ENCODE measurements at regions not wholly inside any gene's neighbourhood (a gene's known extent, or its start where the extent isn't known, plus 50 kb on each side); places are given as distances from the start of the nearest gene placed in this dataset.

DNA sequence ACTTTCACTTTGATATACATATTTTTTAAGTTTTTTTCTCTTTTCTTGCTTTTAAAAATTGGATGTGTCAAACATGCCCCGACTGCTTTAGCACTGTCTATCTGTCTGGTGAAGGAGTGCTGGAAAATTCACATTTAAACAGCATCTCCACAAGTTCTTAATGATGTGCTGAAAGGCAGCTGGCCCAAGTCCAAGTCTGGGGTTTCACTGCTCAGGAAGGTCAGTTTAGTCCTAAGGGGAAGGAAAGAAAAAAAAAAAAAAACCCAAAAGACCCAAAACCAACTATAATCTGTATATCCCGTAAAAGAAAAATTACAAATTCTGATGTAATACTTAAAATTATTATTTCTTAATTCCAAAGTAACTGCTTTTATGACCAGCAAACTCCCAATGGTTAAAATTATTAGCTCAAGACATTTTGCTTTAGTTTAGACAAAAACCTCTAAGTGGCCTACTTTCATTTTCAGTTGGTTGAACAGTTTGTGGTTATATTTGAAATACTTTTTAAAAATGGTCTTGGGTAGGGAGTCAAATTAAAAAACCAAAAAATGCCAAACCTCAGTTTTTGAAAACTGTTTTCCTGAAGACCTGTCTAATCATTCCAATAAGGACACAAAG lies 79.5 kb upstream of the PREP start:
- no peak for DNase-seq

DNA sequence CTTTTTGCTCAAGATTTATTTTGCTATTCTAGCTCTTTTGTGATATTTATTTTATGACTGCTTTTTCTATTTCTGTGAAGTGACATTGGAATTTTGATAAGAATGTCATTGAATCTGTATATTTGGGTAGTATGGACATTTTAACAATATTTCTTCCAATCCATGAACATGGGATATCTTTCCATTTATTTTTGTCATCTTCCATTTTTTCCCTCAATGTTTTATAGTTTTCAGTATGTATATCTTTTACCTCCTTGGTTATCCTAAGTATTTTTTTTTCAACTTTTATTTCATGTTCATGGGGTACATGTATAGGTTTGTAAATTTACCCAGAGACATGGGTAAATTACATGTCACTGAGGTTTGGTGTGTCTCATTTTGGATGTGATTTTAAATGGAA lies 74.1 kb upstream of the PREP start:
- DNase-seq, result no peak

DNA sequence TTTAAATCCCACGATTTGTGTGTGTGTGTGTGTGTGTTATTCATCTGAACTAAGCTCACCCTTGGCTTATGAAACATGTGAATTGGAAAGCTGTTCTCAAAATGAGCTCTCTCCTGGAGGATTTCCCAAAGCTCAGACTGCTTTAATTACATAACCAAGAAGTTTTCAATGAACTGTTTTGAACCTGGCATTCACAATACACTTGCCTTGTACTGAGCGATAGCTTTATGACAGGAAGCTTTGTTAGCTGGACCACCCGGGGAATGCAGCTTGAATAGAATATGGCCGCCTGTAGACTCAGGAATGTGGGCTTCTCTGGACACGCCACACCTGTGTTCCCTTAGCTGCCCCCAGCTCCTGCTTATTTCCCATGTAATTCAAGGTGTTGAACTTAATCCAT lies 71.4 kb upstream of the PREP start:
- no peak for DNase-seq

DNA sequence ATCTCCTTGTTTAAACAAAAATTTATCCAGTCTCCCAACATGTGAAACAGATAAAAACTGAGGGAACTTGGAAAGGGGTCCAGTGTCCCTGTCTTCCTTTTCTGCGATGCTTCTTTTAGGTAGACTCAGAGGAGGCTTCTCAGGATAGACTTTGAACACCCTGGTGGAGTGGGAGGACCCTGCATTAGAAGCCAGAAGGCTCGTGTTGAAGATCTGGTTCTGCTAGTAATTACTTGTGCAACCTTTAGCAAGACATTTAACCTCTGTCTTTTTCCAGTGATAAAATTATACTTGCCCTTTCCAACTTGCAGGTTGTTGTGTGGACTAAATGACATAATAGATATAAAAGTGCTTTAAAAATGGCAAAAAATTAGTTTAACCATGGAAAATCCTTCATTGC lies 67.1 kb upstream of the PREP start:
- DNase-seq, result no peak

DNA sequence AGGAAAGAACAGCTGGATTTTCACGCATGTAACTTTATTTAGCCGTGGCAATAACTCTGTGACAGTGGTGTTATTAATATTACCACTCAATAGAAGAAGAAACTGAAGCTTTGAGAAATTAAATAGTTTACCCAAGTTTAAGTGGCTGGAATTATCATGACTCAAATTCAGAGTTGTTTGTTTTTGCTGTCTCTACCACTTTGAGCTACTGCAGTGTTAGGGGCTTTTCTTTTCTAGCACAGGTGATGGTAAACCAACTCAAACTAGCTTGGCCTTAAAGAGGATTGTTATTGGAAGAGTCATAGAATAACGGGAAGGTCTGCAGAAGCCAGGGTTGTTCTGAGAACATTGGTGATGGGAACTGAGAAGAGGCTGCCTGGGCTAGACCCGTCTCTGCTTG lies 66.0 kb upstream of the PREP start:
- no peak for DNase-seq

DNA sequence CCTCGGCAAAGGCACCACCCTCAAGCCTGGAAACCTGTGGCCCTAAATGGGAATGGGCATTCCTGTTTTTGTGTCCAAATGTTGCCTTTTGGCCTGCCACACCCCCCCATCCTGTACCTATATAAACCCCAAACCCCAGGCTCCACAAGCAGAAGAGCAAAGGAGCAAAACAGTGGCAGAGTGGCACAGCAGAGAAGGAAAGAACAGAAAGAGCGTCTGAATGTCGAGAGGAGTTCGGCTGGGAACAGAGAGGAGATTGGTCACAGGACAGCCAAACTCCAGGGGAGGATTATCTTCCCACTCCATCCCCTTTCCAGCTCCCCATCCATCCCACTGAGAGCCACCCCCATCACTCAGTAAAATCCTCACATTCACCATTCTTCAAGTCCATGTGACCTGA lies 58.0 kb upstream of the PREP start:
- no peak for DNase-seq

DNA sequence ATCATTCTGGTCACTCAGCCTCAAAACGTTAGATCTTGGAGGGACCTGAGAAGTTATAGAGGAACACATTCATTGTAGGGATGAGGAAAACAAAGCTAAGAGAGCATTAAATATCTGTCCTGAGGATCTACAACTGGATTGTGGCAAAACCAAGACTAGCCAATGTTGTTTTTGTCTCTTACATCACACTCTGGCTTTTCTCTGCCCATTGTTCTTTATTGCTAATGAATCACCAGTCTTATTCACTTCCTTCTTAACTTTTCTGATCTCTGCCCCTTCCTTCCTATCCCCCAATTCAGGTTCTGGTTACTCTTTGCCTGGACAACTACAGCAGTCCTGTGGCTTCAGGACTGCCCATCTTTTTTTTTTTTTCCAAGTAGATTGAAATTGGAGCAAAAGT lies 57.0 kb upstream of the PREP start:
- peak; percentile 37 for DNase-seq

DNA sequence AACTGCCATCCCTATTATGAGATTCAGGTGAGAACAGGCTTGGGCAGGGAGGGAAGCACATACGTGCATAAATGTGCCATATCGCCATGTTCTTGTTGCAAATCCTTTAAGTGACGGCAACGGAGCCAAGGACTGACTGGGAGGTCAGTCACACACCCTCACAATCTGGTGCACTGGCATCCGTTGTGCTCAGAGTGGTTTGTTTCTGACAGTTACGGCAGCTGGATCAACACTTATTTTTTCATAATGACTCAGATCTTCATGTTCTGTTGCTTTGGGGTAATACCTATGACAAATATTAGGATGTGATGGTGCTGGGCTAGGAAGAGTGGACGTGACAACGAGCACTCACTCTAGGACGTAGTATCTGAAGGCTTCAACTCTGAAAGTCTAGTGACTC lies 56.2 kb upstream of the PREP start:
- no peak for DNase-seq

DNA sequence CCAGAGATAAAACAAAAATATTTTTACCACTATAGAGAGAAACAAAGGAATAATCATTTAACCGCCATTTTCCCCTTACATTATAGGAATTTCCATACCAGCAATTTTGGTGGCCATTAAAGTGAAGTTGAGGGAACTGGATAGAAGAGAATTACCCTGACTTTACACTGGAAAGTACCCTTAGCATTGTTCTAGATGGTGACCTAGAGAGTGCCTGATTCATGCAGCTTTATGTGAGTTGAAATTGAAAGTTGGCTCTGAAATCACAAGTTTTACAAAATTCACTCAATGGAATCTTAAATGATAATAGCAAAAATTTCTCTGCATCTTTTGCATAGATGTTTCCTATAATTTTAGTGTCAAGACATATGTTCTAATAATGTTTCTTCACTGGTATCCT lies 55.7 kb upstream of the PREP start:
- no peak for DNase-seq

DNA sequence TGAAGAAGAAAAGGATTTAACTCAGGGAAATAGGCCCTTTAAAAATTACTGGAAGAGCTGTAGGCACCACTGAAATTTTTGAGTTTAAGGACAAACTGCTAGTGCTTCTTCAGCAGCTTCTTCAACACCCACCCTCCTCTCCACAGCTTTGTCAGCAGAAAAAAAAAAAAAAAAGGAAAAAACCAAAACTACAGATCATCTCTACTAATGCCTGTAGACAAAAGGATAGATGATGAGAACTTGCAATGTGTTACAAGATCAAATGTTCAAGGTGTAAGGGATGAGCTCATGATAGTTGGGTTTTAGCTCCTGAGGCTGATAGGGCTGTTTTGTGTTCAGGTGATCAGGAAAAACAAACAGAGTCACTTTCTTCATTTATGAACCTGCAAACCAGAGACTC lies 55.2 kb upstream of the PREP start:
- no peak for DNase-seq

DNA sequence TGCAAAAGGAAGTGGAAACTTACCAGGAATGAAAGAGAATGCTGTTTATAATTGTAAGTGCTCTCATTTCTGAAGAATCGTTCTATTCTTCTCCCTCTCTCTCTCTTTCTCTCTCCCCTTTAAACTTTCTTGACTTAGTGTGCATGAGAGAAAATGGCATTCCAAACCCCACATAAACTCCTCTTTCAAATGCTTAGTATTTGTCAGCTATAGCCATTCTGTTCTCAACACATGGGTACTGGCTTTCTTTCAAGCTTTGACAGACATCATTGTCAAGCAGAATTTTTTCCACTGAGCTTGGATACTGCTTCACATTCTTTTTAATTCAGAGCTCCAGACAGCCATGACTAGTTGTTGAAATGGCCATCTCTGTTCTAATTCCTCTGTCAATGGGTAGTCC lies 51.1 kb upstream of the PREP start:
- no peak for DNase-seq

DNA sequence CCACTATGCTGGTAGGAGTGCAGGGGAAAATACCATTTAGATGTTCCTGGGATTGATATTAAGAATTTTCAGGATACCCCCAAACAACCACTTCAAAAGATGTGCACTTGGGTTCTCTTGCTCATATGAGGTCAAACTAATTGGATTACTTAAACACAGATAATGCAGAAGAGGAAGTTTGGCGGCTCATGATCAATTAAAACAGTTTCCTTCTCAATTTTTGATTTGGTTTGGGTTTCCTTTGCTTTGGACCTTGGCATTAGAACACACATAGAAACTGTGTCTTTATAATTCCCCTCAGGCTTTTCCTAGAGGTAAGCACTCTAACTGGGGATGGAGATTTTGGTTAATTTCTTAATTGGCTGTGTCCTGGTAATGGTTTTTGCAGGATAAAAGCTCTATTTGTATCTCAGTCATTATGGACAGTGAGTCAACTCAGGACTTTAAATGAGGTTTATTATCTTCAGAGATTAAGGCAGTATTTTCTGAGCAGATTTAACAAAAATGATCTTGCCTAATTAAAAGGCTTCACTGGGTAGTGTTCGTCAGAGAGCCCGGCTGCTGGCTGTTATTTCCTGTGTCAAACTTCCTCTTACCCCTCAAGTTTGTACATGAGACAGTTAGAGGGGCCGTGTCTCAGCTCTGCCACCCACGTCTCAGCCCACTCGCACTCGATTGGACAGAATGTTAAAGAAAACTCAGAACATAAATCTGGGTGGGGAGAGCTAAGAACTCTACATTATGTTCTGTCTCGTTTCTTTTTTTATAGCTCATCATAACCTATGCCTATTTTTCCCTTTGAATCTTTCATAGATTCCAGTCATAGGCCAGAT lies 50.3 kb upstream of the PREP start:
- no peak for DNase-seq
